GM19023 (cell line): ENCODE measurements at regions not wholly inside any gene's neighbourhood (a gene's known extent, or its start where the extent isn't known, plus 50 kb on each side); places are given as distances from the start of the nearest gene placed in this dataset.

Source experiments
- ATAC-seq: cut with Tn5 transposase; IDR thresholded peaks from one replicate; pipeline ENCODE4 v1.9.1; 2021; ENCODE audit warnings: mild to moderate bottlenecking, moderate library complexity; ENCODE audit not compliant: unreplicated experiment

DNA sequence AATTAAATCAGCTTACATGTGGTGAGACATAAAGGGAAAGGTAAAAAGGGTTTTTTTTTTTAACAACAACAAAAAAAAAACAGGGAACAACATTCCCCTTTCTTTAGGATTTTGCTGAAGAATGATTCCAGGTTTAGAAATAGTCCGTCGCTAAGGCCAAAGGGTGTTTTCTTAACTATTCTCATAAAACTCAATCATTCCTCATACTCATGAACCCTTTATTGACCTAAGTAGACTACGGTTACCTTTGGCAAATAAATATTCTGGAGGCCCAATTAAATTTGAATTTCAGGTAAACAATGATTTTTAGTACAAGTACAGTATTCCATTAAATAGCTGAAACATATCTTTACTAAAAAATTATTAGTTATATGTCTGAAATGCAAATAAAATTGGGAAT lies 55.6 kb upstream of the CCNG1 start:
- ATAC-seq: no peak

DNA sequence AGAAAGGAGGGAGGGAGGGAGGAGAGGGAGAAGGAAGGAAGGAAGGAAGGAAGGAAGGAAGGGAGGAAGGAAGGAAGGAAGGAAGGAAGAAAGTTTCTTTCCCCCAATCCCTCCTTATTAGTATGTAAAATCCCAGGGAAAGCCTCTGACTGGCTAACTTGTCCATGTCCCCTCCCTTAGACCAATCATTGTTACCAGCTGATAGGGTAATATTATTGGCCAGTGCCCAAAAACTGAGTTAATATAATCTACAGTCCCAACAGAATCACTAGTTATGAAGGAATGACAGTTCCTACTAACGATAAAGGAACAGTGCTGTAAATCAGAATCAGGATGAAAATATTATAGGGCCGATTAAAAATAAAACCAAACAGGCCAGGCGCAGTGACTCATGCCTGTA lies 53.6 kb upstream of the CCNG1 start:
- ATAC-seq: no peak

DNA sequence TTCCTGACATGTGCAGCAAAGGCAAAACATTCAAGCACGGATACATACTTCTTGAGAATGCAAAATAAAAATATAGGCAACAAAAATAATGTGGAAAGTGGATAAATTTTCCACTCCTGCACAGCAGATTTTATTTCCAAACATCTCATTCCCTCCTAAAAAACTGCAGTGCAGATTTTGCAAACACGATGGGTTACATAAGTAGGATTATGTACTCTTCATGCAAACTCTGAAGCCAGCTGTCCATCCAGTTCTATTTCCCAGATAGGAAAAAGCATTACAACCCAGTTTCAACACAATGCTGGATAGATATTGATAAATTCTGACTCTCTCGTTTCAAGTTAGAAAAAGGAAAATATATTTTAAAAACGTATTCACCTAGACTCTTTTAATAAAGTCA lies 52.7 kb upstream of the CCNG1 start:
- no peak for ATAC-seq

DNA sequence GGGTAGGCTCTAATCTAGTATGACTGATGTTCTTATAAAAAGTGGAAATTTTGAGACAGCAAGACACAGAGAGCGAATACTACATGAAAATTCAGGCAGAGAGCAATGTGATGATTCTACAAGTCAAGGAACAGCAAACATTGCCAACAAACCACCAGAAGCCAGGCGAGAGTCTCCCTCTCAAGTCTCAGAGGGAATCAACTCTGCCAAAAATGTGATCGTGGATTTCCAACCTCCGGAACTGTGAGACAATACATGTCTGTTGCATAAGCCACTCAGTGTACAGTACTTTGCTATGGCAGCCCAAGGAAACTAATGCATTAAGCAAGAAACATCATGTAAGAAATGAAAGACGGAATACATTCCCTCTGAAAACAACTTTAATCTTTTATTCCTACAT lies 52.1 kb upstream of the CCNG1 start:
- ATAC-seq: no peak

DNA sequence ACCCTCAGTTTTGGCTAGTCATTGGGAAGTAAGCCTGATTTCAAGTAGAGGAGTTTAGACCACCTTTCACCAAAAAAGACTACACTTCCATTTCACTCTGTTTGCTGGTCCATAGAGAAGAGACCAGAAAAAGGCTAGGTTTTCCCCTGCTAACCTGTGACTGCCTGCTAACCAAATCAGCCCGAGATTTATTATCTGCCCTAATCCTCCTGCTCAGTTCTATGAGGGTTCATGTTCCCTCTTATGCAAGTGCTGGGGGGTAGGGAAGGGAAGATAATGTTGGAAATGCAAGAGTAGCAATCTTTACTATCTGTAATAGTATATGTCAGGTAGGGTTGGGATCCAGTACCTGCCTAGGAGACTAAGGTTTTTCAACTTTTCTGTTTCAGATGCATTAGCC lies 51.6 kb upstream of the CCNG1 start:
- ATAC-seq: no peak

DNA sequence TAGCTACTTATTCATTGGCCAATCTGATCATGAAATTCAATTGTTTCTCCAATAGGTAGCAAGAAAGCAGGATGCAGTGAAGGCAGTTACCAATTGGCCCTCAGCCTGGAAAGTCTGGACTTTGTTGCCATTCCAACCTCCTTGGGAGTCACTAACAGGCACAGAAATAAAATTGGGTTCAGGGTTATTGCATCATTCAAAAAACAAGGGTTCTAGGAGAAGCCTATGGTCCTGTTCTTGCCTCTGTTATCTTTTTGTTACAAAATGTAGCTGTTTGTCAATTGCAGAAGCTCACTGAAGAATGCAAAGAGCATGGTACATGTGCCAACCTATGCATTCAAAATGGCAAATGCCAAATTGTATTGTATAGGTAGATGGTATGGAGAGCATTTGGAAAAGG lies 51.0 kb upstream of the CCNG1 start:
- ATAC-seq: no peak

DNA sequence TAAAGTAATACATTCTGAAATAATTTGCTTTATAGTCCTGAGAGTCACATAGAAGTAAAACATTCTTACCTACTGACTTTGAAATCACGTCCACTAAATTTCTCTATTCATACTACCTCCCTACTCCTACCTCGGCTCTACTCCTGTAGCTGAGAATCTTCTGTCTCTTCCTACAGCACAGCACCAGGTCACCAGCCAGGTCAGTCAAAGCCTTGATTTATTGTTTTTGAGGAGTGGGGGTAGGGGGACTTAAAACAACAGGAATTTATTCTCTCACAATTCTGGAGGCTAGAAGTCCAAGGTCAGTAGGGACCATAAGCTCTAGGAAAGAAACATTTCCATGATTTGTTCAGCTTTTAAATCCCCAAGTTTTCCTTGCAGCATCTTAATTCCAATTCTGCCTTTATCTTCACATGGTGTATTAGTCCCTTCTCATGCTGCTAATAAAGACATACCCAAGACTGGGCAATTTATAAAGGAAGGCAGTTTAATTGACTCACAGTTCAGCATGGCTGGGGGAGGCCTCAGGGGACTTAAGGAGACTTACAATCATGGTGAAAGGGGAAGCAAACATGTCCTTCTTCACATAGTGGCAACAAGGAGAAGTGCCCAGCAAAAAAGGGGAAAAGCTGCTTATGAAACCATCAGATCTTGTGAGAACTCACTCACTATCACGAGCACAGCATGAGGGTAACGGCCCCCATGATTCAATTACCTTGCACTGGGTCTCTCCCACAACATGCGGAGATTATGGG lies 49.6 kb upstream of the CCNG1 start:
- ATAC-seq: no peak
